GM21515 (cell line): ENCODE measurements at regions not wholly inside any gene's neighbourhood (a gene's known extent, or its start where the extent isn't known, plus 50 kb on each side); places are given as distances from the start of the nearest gene placed in this dataset.

Experiments
- ATAC-seq: cut with Tn5 transposase; IDR thresholded peaks from one replicate; pipeline ENCODE4 v1.9.1; 2021; ENCODE audit not compliant: unreplicated experiment

GRCh38 chr18:66674286-66674685, 70.4 kb upstream of the CDH19 start:
- no peak for ATAC-seq

DNA sequence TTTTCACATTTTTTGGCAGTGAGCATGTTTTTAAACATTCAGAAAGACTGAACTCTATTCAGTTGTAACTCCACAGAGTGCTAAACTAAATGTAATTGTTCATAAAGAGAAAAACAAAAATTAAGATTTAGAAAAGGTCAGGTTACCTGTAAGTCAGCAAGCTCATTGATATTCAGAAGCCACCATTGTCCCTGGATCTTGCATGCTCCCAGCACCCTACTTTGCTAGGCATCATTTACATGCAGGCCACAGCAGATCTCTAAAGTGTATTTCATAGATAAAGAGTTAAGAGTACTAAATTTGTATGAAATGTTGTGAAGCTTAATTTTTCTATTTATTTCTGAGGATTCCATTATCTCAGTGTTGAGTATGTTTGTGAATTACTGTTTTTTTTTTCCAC, 64.8 kb upstream of the CDH19 start:
- ATAC-seq = no peak

- no peak for ATAC-seq
Observed at GRCh38 chr18:66662632-66663031, 58.7 kb upstream of the CDH19 start.

DNA sequence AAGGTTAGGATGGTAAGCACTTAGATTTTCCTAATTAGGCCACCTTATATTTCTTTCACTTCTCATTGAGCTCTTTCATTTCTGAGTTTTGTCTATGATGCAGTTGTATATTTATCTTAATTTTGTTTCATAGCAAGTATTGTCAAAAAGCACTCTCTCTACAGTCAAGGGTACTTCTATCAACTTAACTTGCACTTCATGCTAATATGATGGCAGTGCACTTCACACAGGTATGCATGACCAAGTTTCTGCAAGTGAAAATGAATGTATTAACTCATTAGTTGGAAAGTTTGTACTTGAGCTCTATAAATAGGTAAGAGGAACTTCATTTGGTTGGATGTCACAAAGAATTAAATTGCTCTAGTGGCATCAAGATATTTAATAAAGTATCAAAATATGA, 51.5 kb upstream of the CDH19 start:
- no peak for ATAC-seq
